Cardiac fibroblast (primary cell): ENCODE measurements at regions not wholly inside any gene's neighbourhood (a gene's known extent, or its start where the extent isn't known, plus 50 kb on each side); places are given as distances from the start of the nearest gene placed in this dataset.

Source experiments
- DNase-seq, 2 donors: peaks; one replicate each; pipeline versions ENCODE4 v3.0.0 to v3.0.0-alpha.2; 2010; ENCODE audit warnings: low read depth in 2 of 2
- H3K4me3 ChIP-seq, 2 donors: replicated peaks in 1 of 2; 1 replicate in 1 of 2; 2 replicates in 1 of 2; pipeline ENCODE4 v1.5.1; 2011; ENCODE audit warnings: low read depth in 2 of 2, low read length in 2 of 2, mild to moderate bottlenecking in 2 of 2, moderate library complexity in 1 of 2
- CTCF ChIP-seq: IDR thresholded peaks from one replicate; pipeline ENCODE4 v1.5.1; 2011; ENCODE audit warnings: low read depth, mild to moderate bottlenecking, low read length, inconsistent platforms

- no peak overlapping the region for H3K4me3 ChIP-seq
- TF ChIP-seq CTCF: no peak
- DNase-seq: no peak
These were observed 100.2 kb upstream of the FSTL4 start for GRCh38 chr5:133712562-133712961.

- no peak overlapping the region for H3K4me3 ChIP-seq
- TF ChIP-seq CTCF: no peak
- no peak for DNase-seq
These were observed 96.9 kb upstream of the FSTL4 start for GRCh38 chr5:133709209-133709725.

- DNase-seq: no peak
- H3K4me3 ChIP-seq: no peak overlapping the region
- TF ChIP-seq CTCF: no peak
These were observed 96.0 kb upstream of the FSTL4 start for GRCh38 chr5:133708331-133708850.

- DNase-seq: no peak
- H3K4me3 ChIP-seq: no peak overlapping the region
- no peak for TF ChIP-seq CTCF
These were observed 95.3 kb upstream of the FSTL4 start for GRCh38 chr5:133707629-133708028.

GRCh38 chr5:133706506-133707430, 94.4 kb upstream of the FSTL4 start:
- no peak for DNase-seq
- no peak for TF ChIP-seq CTCF
- H3K4me3 ChIP-seq: no peak overlapping the region

GRCh38 chr5:133705331-133705730, 93.0 kb upstream of the FSTL4 start:
- no peak for TF ChIP-seq CTCF
- H3K4me3 ChIP-seq: no peak overlapping the region
- DNase-seq: no peak
